ENCODE measurements at regions not wholly inside any gene's neighbourhood (a gene's known extent, or its start where the extent isn't known, plus 50 kb on each side); places are given as distances from the start of the nearest gene placed in this dataset.

GRCh38 chr4:100952590-100952989 lies 394.7 kb downstream of the PPP3CA start:
- TF ChIP-seq MAX (CRISPR knock-in tag; IDR thresholded peaks at IDR 0.05) (no peak), CTCF (IDR thresholded peaks at IDR 0.05) (no peak), CREB1 (CRISPR knock-in tag; IDR thresholded peaks at IDR 0.05) (no peak), USF1 (CRISPR knock-in tag; IDR thresholded peaks at IDR 0.05) (no peak)
